ENCODE measurements at regions not wholly inside any gene's neighbourhood (a gene's known extent, or its start where the extent isn't known, plus 50 kb on each side); places are given as distances from the start of the nearest gene placed in this dataset.

DNA sequence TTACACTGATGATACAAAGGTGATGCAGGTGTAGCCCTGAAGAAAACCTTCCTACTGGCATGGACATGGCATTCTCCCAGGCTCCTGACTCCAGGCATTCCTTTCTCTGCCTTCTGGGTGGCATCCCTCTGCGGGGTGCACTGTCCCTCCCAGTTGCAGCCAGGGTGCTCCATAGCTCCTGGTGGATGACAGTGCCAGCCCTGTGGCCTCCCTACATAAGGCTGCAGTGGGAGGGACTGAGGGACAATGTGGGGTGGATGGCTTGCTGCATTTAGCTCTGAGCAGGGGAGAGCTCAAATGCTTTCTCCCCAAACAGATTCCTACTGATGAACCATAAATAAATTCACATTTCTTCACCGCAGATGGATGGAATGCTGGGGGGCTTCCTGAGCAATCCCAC is 97.0 kb upstream of the GJB5 start:
- H3K36me3 Mint-ChIP-seq (ENCODE audit: low read depth) = no peaks in the 10 kb centered on the region
- DNase-seq (ENCODE audit: low spot score) = no peak
- no peak overlapping the region for H3K4me3 Mint-ChIP-seq
- Histone ChIP-seq H3K4me3 (no peak overlapping the region), H2AFZ (no peak overlapping the region), H3K9me2 (ENCODE audit: insufficient read depth) (no peaks in the 10 kb centered on the region), H4K20me1 (replicated peaks; ENCODE audit: insufficient read depth) (no peaks in the 10 kb centered on the region), H3K4me2 (no peak overlapping the region), H3F3A (replicated peaks; ENCODE audit: low read depth) (no peaks in the 10 kb centered on the region), H3K36me3 (ENCODE audit: insufficient read depth) (no peaks in the 10 kb centered on the region), H3K27ac (ENCODE audit: low read depth) (no peak overlapping the region), H3K27me3 (ENCODE audit: insufficient read depth) (no peaks in the 10 kb centered on the region), H3K79me2 (replicated peaks; ENCODE audit: insufficient read depth) (no peaks in the 10 kb centered on the region), H3K4me1 (ENCODE audit: insufficient read depth) (peaks cover 38% of the 10 kb centered on the region)
- H3K27me3 Mint-ChIP-seq (ENCODE audit: insufficient read depth, low read depth, poor library complexity) = peaks cover 11% of the 10 kb centered on the region
- TF ChIP-seq ZNF114 (CRISPR knock-in tag; IDR thresholded peaks at IDR 0.05) (no peak), STAT1 (IDR thresholded peaks at IDR 0.05; ENCODE audit: unreplicated experiment) (no peak), CREB1 (CRISPR knock-in tag; IDR thresholded peaks at IDR 0.05; ENCODE audit: low read depth) (no peak), JUNB (IDR thresholded peaks at IDR 0.05; ENCODE audit: unreplicated experiment) (no peak), NANOG (IDR thresholded peaks at IDR 0.05; ENCODE audit: borderline replicate concordance) (no peak), EZH2 (IDR thresholded peaks at IDR 0.05; ENCODE audit: low read depth, unreplicated experiment) (no peak), EZH2phosphoT487 (IDR thresholded peaks at IDR 0.05; ENCODE audit: unreplicated experiment) (no peak)
- TF ChIP-seq, protein P1, sequence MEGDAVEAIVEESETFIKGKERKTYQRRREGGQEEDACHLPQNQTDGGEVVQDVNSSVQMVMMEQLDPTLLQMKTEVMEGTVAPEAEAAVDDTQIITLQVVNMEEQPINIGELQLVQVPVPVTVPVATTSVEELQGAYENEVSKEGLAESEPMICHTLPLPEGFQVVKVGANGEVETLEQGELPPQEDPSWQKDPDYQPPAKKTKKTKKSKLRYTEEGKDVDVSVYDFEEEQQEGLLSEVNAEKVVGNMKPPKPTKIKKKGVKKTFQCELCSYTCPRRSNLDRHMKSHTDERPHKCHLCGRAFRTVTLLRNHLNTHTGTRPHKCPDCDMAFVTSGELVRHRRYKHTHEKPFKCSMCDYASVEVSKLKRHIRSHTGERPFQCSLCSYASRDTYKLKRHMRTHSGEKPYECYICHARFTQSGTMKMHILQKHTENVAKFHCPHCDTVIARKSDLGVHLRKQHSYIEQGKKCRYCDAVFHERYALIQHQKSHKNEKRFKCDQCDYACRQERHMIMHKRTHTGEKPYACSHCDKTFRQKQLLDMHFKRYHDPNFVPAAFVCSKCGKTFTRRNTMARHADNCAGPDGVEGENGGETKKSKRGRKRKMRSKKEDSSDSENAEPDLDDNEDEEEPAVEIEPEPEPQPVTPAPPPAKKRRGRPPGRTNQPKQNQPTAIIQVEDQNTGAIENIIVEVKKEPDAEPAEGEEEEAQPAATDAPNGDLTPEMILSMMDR (conservative IDR thresholded peaks at IDR 0.05; ENCODE audit: low read depth in 2 of 2) = no peak
- TF ChIP-seq, protein P2, sequence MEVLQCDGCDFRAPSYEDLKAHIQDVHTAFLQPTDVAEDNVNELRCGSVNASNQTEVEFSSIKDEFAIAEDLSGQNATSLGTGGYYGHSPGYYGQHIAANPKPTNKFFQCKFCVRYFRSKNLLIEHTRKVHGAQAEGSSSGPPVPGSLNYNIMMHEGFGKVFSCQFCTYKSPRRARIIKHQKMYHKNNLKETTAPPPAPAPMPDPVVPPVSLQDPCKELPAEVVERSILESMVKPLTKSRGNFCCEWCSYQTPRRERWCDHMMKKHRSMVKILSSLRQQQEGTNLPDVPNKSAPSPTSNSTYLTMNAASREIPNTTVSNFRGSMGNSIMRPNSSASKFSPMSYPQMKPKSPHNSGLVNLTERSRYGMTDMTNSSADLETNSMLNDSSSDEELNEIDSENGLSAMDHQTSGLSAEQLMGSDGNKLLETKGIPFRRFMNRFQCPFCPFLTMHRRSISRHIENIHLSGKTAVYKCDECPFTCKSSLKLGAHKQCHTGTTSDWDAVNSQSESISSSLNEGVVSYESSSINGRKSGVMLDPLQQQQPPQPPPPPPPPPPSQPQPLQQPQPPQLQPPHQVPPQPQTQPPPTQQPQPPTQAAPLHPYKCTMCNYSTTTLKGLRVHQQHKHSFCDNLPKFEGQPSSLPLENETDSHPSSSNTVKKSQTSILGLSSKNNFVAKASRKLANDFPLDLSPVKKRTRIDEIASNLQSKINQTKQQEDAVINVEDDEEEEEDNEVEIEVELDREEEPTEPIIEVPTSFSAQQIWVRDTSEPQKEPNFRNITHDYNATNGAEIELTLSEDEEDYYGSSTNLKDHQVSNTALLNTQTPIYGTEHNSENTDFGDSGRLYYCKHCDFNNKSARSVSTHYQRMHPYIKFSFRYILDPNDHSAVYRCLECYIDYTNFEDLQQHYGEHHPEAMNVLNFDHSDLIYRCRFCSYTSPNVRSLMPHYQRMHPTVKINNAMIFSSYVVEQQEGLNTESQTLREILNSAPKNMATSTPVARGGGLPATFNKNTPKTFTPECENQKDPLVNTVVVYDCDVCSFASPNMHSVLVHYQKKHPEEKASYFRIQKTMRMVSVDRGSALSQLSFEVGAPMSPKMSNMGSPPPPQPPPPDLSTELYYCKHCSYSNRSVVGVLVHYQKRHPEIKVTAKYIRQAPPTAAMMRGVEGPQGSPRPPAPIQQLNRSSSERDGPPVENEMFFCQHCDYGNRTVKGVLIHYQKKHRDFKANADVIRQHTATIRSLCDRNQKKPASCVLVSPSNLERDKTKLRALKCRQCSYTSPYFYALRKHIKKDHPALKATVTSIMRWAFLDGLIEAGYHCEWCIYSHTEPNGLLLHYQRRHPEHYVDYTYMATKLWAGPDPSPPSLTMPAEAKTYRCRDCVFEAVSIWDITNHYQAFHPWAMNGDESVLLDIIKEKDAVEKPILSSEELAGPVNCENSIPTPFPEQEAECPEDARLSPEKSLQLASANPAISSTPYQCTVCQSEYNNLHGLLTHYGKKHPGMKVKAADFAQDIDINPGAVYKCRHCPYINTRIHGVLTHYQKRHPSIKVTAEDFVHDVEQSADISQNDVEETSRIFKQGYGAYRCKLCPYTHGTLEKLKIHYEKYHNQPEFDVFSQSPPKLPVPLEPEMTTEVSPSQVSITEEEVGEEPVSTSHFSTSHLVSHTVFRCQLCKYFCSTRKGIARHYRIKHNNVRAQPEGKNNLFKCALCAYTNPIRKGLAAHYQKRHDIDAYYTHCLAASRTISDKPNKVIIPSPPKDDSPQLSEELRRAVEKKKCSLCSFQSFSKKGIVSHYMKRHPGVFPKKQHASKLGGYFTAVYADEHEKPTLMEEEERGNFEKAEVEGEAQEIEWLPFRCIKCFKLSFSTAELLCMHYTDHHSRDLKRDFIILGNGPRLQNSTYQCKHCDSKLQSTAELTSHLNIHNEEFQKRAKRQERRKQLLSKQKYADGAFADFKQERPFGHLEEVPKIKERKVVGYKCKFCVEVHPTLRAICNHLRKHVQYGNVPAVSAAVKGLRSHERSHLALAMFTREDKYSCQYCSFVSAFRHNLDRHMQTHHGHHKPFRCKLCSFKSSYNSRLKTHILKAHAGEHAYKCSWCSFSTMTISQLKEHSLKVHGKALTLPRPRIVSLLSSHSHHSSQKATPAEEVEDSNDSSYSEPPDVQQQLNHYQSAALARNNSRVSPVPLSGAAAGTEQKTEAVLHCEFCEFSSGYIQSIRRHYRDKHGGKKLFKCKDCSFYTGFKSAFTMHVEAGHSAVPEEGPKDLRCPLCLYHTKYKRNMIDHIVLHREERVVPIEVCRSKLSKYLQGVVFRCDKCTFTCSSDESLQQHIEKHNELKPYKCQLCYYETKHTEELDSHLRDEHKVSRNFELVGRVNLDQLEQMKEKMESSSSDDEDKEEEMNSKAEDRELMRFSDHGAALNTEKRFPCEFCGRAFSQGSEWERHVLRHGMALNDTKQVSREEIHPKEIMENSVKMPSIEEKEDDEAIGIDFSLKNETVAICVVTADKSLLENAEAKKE (CRISPR knock-in tag; IDR thresholded peaks at IDR 0.05) = no peak
- no peaks in the 10 kb centered on the region for H3K9me3 Mint-ChIP-seq
- no peak overlapping the region for H3K27ac Mint-ChIP-seq
- peaks cover 43% of the 10 kb centered on the region for H3K4me1 Mint-ChIP-seq
- ATAC-seq = no peak

Measured in GM23338 (cell line).